ENCODE measurements at regions not wholly inside any gene's neighbourhood (a gene's known extent, or its start where the extent isn't known, plus 50 kb on each side); places are given as distances from the start of the nearest gene placed in this dataset.

DNA sequence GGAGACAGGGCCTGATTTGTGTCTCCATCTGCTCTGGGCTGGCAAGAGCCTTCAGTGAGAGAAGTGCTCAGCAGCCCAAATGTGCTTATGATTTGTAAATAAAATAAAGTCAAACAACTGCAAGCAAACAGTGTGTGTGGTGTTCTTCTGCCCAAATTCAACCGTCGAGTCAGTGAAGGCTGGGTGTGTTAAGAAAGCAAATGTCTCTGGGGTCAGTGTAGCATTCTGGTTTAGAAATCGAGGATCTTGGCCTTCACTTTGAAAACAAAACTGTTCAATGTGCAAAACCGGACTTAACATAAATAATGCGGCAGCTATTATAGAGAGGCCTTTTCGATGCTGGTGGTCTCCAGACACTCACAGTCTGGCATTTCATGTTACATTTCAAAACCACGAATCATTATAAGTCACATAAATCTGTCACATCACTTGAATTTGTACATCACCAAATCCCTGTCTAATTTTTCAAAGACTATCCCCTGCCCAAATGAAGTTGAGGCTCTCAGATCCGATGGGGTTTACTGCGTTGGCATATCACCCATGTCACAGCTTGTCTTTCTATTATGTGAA is 158.6 kb upstream of the MYOCD start:
- BruUV-seq (replicated peaks): no TSS peak
- RAD21 ChIA-PET (ENCODE audit: unreplicated experiment): no interaction called here
- no peaks in the 10 kb centered on the region for H3K27me3 ChIP-seq (replicated peaks in 1 of 2; ENCODE audit: control insufficient read depth in 2 of 2, insufficient read depth in 2 of 2, low read length in 1 of 2)
- CTCF ChIA-PET: no interaction called here
- H3K79me2 ChIP-seq (ENCODE audit: control insufficient read depth, insufficient read depth, low read length): no peaks in the 10 kb centered on the region
- 0 out of 2 replicates have a peak overlapping the region, but pooled peaks have one; percentile 12 for H2AFZ ChIP-seq (ENCODE audit: control insufficient read depth, low read depth, low read length)
- ATAC-seq (no peak), FAIRE-seq (no peak), DNase-seq (ENCODE audit: low read depth, low spot score) (no peak)
- POLR2A ChIA-PET: no interaction called here
- WGBS (ENCODE audit: insufficient coverage, insufficient replicate concordance, low lambda C conversion rate, missing lambda C conversion rate): 51% methylated on average over 9 of the region's 9 CpGs
- H3K36me3 ChIP-seq (ENCODE audit: control insufficient read depth in 2 of 2, insufficient read depth in 2 of 2, low read length in 1 of 2): no peaks in the 10 kb centered on the region
- H4K20me1 ChIP-seq (ENCODE audit: control insufficient read depth, insufficient read depth): no peaks in the 10 kb centered on the region
- TF ChIP-seq SMAD1 (IDR thresholded peaks at IDR 0.05; ENCODE audit: low read depth, partially characterized antibody) (no peak), TCF7 (IDR thresholded peaks at IDR 0.05; ENCODE audit: borderline replicate concordance) (no peak), RCOR1 (conservative IDR thresholded peaks at IDR 0.05; ENCODE audit: low read depth, low read length) (no peak), ATF2 (IDR thresholded peaks at IDR 0.05; ENCODE audit: low read length) (no peak), RBBP5 (conservative IDR thresholded peaks at IDR 0.05) (no peak), CHD4 (IDR thresholded peaks at IDR 0.05) (no peak), REST (IDR thresholded peaks at IDR 0.05; ENCODE audit: low read depth, low read length) (no peak), POLR2AphosphoS2 (IDR thresholded peaks at IDR 0.05; ENCODE audit: low read depth, low read length) (no peak), IKZF1 (conservative IDR thresholded peaks at IDR 0.05) (no peak), TARDBP (IDR thresholded peaks at IDR 0.05; ENCODE audit: borderline replicate concordance) (no peak)
- no peak overlapping the region for H3K4me2 ChIP-seq (ENCODE audit: control insufficient read depth, insufficient read depth)
- H3K4me3 ChIP-seq: no peak overlapping the region
- no peak overlapping the region for H3K9ac ChIP-seq (ENCODE audit: control insufficient read depth, insufficient read depth, low read length)
- intact Hi-C loops (cut with micrococcal nuclease; ENCODE audit: unreplicated experiment) (no loop called here), in situ Hi-C loops (cut with MboI) (no loop called here)
- H3K9me3 ChIP-seq (replicated peaks; ENCODE audit: control insufficient read depth, insufficient read depth, low read length): no peaks in the 10 kb centered on the region
- SMC1A ChIA-PET (ENCODE audit: uncharacterized antibody, unreplicated experiment): no interaction called here
- H3K4me1 ChIP-seq (ENCODE audit: control insufficient read depth, insufficient read depth, low read length): no peaks in the 10 kb centered on the region
- no peak overlapping the region for H3K27ac ChIP-seq (ENCODE audit: control insufficient read depth, insufficient read depth)

Data from GM12878 (cell line).